Mesothelial cell of epicardium (in vitro differentiated cells): ENCODE measurements at regions not wholly inside any gene's neighbourhood (a gene's known extent, or its start where the extent isn't known, plus 50 kb on each side); places are given as distances from the start of the nearest gene placed in this dataset.

Source experiments
- DNase-seq, 2 experiments: peaks; one replicate each; pipeline ENCODE4 v3.0.0; 2021; ENCODE audit warnings: low spot score in 2 of 2; ENCODE audit not compliant: unreplicated experiment in 2 of 2
- H3K27ac Mint-ChIP-seq: 2 replicates; pipeline ENCODE4 v1.8.0; 2021; ENCODE audit warnings: mixed read lengths
- H3K27me3 Mint-ChIP-seq: 2 replicates; pipeline ENCODE4 v1.8.0; 2021; ENCODE audit warnings: low read depth, mixed read lengths
- H3K36me3 Mint-ChIP-seq: 2 replicates; pipeline ENCODE4 v1.8.0; 2021; ENCODE audit warnings: mixed read lengths
- H3K4me1 Mint-ChIP-seq: 2 replicates; pipeline ENCODE4 v1.8.0; 2021; ENCODE audit warnings: mixed read lengths
- H3K4me3 Mint-ChIP-seq: 2 replicates; pipeline ENCODE4 v1.8.0; 2021; ENCODE audit warnings: mild to moderate bottlenecking, moderate library complexity, mixed read lengths
- H3K9me3 Mint-ChIP-seq: 2 replicates; pipeline ENCODE4 v1.8.0; 2021; ENCODE audit warnings: mixed read lengths
- TF ChIP-seq, protein P1 (sequence below): fragments of 200-600 bp; sonication (generic); IDR thresholded peaks from one replicate; pipeline ENCODE4 v1.5.0; 2021; ENCODE audit warnings: antibody characterized with exemption; ENCODE audit not compliant: unreplicated experiment

DNA sequence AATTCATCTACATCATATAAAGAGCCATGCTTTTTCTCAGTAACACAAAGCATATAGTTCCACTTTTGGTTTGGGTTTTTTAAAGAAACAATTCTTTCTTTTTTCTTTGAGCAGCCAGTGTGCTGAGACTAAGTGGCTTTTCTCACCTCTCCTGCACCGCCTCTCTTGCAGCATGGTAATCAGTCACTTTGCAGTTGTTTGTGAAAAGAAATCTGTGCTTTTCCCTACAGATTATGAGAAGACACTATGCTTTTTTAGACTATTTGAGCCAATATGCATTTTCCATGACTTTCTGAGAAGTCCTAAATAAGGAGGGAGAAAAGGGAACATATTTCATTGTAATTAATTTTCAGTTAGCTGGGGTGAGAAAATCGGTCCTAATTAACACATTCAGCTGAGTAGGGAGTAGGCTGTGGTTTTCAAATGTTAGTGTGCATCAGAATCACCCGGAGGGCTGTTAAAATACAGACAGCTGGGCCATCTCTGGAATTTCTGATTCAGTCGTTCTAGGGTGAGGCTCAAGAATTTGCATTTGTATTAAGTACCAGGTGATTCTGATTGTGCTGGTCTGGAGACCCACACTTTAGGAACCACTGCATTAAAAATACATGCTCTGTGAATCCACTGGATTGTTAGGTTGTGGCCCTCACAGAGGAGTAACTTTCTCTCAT lies 155.2 kb downstream of the TINAG start:
- DNase-seq = no peak
- peaks cover 11% of the 10 kb centered on the region for H3K9me3 Mint-ChIP-seq
- no peaks in the 10 kb centered on the region for H3K36me3 Mint-ChIP-seq
- no peak overlapping the region for H3K4me3 Mint-ChIP-seq
- no peak overlapping the region for H3K27ac Mint-ChIP-seq
- TF ChIP-seq, protein P1, sequence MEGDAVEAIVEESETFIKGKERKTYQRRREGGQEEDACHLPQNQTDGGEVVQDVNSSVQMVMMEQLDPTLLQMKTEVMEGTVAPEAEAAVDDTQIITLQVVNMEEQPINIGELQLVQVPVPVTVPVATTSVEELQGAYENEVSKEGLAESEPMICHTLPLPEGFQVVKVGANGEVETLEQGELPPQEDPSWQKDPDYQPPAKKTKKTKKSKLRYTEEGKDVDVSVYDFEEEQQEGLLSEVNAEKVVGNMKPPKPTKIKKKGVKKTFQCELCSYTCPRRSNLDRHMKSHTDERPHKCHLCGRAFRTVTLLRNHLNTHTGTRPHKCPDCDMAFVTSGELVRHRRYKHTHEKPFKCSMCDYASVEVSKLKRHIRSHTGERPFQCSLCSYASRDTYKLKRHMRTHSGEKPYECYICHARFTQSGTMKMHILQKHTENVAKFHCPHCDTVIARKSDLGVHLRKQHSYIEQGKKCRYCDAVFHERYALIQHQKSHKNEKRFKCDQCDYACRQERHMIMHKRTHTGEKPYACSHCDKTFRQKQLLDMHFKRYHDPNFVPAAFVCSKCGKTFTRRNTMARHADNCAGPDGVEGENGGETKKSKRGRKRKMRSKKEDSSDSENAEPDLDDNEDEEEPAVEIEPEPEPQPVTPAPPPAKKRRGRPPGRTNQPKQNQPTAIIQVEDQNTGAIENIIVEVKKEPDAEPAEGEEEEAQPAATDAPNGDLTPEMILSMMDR = no peak
- H3K27me3 Mint-ChIP-seq = no peaks in the 10 kb centered on the region
- H3K4me1 Mint-ChIP-seq = no peaks in the 10 kb centered on the region

DNA sequence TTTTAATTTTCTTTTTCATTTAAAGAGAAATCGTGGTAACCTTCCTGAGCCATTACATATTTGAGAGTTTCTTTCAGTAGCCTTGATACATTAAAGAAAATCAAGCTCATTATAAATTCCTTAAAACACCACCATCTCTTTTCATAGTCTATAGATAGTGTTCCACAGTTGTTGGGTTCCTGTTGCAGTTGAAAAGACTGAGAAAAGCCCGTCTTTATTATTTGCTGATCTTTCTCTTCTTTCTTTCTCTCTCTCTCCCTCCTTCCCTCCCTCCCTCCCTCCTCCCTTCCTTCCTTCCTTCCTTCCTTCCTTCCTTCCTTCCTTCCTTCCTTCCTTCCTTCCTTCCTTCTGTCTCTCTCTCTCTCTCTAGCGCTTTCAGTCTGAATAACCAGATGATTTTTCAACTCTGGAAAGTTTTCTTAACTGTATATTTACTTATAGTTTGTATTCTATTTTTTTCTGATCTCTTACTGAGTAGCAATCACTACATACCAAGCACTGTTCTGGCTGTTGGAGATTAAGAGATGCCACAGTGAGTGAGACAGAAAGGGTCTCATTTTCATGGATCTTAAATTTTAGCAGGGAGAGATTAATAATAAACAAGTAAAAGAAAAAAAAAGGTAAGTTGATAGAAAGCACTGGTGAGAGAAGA lies 157.5 kb downstream of the TINAG start:
- DNase-seq = no peak
- Mint-ChIP-seq H3K4me3 (no peak overlapping the region), H3K9me3 (peaks cover 11% of the 10 kb centered on the region), H3K36me3 (no peaks in the 10 kb centered on the region), H3K27me3 (no peaks in the 10 kb centered on the region), H3K27ac (no peak overlapping the region), H3K4me1 (no peaks in the 10 kb centered on the region)
- TF ChIP-seq, protein P1 = no peak

DNA sequence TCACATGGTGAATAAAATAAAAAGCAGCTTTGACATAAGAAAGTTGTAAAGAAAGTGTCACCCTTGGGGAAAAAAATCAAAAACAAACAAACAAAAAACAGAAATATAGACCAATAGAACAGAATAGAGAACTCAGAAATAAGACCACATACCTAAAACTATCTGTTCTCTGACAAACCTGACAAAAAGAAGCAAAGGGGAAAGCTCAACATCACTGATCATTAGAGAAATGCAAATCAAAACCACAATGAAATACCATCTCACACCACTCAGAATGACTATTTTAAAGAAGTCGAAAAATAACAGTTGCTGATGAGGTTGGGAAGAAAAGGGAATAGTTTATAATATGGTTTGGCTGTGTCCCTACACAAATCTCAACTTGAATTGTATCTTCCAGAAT lies 159.1 kb downstream of the TINAG start:
- Mint-ChIP-seq H3K27me3 (no peaks in the 10 kb centered on the region), H3K36me3 (no peaks in the 10 kb centered on the region)

DNA sequence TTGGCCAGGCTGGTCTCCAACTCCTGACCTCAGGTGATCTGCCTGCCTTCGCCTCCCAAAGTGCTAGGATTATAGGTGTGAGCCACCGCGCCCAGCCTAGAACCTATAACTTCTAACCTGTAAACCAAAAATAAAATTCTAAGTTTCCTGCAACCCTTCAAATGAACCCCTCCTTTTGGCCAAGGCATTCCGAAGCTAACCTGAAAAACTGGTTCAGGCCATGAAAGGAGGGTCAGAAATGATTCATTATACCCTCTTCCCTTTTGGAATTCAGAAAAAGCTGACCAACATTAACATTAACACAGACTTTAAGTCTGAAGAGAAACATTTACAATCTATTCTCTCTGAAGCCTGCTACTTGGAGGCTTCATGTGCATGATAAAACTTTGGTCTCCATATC lies 165.1 kb downstream of the TINAG start:
- H3K27ac Mint-ChIP-seq = peak overlapping the region; percentile 30
- peaks cover 15% of the 10 kb centered on the region for H3K4me1 Mint-ChIP-seq
- H3K4me3 Mint-ChIP-seq = no peak overlapping the region
- H3K36me3 Mint-ChIP-seq = no peaks in the 10 kb centered on the region
- TF ChIP-seq, protein P1 = no peak
- H3K27me3 Mint-ChIP-seq = no peaks in the 10 kb centered on the region
- DNase-seq = no peak
- H3K9me3 Mint-ChIP-seq = peaks cover under 1% of the 10 kb centered on the region

More for the DNA sequence above, 159.1 kb downstream of the TINAG start:
- TF ChIP-seq, protein P1 = no peak
- Mint-ChIP-seq H3K4me1 (peaks cover 2% of the 10 kb centered on the region), H3K9me3 (peaks cover 11% of the 10 kb centered on the region), H3K4me3 (no peak overlapping the region), H3K27ac (no peak overlapping the region)
- no peak for DNase-seq

DNA sequence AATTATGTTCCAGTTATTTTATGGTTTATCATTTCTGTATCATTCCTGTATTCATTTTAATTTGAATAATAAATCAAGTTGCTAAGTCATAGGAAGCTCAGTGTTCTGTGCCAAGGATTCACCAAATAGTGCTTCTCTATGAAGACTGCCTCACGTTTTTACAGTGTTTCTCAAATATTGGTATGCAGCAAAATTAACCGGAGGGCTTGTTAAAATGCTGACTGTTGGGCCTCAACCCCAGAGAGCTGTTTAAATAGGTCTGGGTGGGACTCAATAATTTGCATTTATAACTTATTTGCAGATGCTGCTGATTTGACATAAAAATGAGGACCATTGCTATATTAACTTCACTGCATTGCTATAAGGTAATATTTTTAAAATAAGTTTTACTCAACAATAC lies 166.7 kb downstream of the TINAG start:
- H3K9me3 Mint-ChIP-seq = no peaks in the 10 kb centered on the region
- H3K27ac Mint-ChIP-seq = no peak overlapping the region
- TF ChIP-seq, protein P1 = no peak
- no peaks in the 10 kb centered on the region for H3K36me3 Mint-ChIP-seq
- DNase-seq = no peak
- H3K27me3 Mint-ChIP-seq = no peaks in the 10 kb centered on the region
- peaks cover 15% of the 10 kb centered on the region for H3K4me1 Mint-ChIP-seq
- no peak overlapping the region for H3K4me3 Mint-ChIP-seq
